GM19438 (cell line): ENCODE measurements at regions not wholly inside any gene's neighbourhood (a gene's known extent, or its start where the extent isn't known, plus 50 kb on each side); places are given as distances from the start of the nearest gene placed in this dataset.

Source experiments
- ATAC-seq: cut with Tn5 transposase; IDR thresholded peaks from one replicate; pipeline ENCODE4 v1.9.1; 2021; ENCODE audit warnings: low read depth; ENCODE audit not compliant: unreplicated experiment

DNA sequence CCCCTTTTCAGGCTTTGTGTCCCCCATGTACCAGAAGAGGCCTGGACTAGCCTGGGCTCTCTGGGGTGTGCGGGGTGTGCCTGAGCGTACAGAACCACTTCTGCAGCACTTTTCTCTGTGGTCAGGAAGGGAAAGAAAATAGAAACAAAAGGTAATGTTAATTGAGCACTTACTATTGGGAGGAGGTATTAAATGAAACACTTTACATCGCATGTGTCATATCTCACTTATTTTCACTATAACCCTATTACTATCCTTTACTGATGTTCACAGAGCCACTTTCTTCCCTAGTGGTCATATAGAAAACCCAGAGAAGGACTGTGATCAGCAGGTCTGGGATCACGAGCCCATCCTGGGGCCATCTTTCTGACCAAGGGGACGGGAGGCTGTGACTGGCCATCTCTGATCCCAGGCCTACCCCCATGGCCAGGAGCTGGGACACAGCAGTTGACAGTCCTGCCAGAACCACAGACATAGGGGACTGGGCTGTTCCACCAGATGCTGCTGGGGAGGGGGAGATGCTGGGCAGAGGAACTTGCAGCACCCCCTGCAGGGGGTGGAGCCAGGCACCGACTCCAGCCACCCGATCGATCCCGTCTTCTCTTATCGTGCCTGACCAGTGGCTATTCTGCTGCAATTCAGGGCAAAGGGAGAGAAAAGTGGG, 107.6 kb downstream of the VEGFA start:
- no peak for ATAC-seq

DNA sequence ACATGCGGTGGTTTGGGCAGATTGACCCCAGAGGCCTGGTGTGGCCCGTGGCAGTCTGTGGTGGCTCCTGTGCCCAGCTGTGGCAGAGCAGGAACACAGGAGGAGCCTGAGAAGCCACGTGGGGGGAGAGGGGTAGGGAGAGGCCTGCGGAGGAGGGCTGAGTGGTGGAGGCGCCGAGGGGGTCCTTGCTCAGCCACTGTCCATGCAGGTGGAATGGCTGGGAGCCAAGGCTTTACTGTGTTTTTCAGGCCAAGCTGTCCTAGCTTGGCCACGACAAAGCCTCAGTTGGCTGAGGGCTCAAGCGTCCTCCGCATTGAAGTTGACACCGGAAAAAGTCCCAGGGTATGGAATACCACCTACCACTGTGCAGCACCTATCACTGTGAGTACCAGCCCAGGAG, 107.0 kb downstream of the VEGFA start:
- ATAC-seq, result no peak

DNA sequence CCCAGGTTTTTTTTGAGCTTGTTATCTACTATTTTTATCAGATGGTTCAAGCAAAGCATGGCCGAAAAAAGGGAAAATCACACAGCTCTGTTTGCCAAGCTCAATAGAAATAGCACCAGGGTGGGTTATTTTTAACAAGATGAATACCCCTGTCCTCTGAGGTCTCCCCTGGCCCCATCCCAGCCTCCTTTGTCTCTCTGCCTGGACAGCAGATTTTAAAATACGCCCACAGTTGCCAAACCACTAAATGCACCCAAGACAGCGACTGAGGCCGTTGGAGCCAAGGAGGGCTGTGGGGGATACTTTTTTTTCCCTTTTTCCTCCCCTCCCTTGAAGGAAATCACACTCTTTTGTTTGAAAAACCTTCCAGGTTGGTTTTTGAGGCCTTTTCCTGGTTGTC, 106.6 kb downstream of the VEGFA start:
- ATAC-seq, result no peak

DNA sequence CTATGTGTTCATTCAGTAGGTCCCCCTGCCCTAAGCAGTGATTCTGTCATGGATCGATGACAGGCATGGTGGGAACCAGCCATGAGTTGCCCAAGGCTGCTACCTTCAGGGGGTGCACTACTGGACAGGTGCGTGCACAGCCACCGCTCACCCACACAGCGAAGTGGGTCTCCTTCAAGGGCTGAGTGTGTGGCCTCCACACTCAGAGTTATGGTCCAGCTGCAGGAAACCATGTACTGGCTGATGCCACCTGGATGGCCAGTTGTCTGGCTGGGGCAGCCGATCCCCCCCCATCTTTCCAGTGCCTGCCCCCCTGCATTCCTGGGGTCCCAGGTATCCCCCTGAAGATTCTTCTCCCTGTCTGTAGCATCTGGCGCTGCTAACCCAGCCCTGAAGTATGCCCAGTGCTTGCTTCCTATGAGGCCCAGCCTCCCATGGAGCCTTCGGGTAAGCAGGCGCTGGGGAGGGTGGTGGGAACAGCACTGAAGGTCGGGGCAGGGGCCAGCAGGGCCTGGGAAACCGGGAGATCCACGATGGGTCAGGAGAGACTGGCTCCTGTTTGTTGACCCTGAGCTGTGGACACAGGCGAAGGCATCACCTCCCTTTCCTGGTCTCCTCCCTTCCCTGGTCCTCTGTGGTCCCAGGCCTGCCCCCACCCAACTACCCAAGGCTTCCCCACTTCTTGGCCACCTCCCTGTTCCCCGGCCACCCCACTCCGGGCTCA, 106.0 kb downstream of the VEGFA start:
- ATAC-seq, result no peak

DNA sequence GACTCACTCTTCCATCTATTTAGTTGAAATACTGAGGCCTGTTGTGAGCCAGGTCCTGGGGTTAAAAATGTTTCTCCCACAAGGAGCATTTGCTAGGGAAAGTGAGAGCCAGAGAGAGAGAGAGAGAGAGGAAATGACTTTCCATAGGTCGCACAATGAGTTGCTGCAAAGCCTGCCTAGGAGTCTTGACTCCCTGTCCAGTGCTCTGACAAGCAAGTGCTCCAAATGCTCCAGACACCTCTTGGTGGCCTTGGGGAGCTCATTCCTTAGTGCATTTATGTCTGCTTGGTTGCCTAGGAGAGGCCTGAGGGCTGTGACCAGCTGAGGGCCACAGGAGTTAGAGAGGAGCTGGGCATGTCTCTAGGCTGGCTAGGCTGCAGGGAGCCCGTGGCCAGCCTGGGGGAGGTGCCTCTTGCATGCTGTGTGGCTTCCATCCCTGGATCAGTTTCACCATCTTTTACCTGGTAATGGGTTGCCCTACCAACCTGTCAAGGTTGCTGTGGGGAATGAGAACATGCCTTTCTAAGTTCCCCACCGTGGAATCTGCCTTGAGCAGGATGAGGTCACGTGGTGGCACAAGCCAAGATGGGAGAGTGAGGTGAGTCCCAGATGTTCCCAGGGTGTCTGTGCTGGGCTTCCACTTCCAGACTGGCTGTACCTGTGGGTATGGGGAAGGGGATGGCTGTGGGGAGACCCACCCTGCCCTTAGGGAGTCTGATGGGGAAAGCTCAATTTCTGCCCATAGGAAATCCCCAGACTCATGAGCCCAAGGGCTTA, 105.0 kb downstream of the VEGFA start:
- no peak for ATAC-seq

DNA sequence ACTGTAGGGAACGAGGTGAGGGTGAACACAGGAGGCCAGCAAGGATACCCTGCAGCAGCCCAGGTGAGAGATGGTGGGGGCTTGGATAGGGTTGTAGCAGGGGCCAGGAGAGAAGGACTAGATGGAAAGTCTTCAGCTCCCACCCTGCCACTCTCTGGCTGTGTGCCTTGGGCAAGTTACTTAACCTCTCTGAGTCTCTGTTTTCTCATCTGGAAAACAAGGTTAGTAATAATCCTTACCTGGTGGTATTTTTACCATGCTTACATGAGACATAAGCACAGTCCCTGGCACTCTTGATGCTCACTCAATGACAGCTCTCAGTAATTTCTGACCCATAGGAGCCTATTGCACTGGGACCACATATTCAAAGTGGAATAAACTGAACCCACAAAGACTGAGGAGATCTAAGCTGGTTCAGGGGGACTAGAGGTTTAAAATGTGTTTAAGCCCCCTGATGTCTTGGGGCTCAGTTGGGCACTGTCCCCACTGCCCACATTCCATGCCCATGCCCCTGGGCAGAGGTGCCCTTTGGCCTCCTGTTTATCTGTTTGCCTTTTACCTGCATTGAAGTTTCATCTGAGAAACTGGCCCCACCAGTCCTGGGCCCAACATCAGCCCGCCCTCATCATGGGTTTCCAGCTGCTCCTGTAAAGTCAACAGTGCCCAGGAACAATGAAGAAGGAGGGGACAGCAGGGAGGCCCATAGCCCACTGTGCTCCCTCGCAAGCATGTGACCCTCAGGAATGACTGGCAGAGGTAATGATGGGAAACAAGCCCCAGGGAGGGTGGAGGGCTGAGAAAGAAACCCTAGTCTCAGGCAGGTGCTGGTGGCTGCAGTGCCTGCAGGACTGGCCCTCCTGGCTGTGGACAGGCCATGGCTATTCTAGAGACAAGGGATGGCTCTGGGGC, 104.0 kb downstream of the VEGFA start:
- no peak for ATAC-seq

DNA sequence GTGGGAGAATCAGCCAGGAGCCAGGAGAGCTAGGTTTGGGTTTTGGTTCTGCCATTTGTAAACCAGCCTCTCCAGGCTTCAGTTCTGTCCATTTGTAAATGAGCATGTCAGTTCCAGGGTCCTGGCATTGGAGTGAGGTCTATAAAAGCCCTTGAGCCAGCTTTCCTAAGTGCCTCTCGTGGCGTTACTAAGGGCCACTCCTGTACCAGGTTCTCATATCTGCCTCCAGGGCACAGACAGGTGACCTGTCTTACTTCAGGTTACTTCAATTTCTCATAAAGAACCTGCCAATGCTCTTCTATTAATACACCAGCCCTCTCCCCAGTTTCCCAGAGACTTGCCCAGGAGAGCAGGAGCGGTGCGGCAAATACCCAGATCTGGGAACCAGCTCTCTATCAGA, 101.9 kb downstream of the VEGFA start:
- no peak for ATAC-seq

DNA sequence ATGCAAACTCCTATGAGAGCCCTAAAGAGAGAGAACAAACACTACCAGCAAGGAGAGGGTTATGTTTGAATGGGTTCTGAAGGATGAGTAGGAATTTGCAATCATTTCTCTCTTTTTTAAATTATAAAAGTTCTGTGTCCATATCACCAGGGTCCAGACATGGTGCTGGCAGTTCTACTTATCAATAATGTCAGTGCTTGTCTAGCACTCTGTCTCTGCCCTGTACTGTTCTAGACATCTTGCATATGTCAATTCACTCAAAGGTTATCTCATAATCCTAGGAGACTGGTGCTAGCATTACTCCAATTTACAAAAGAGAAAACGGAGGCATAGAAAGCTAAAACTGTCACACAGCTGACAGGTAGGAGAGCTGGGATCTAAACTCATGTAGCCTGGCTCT, 101.3 kb downstream of the VEGFA start:
- ATAC-seq, result no peak

DNA sequence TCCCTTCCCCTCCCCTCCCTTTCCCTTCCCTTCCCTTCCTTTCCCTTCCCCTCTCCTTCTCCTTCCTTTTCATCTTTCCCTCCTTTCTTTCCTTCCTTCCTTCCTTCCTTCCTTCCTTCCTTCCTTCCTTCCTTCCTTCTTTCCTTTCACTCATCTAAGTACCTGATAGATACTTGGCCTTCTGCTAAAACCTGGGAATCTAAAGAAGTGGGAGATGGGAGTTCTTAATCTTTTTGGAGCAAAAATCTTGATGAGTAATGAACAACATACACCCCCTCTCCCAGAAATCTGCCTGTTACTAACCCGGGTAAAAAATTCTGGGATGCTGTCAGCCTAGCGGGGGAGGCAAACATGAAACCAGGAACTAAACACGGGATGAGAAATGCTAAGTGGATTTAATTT, 100.7 kb downstream of the VEGFA start:
- ATAC-seq, result no peak

DNA sequence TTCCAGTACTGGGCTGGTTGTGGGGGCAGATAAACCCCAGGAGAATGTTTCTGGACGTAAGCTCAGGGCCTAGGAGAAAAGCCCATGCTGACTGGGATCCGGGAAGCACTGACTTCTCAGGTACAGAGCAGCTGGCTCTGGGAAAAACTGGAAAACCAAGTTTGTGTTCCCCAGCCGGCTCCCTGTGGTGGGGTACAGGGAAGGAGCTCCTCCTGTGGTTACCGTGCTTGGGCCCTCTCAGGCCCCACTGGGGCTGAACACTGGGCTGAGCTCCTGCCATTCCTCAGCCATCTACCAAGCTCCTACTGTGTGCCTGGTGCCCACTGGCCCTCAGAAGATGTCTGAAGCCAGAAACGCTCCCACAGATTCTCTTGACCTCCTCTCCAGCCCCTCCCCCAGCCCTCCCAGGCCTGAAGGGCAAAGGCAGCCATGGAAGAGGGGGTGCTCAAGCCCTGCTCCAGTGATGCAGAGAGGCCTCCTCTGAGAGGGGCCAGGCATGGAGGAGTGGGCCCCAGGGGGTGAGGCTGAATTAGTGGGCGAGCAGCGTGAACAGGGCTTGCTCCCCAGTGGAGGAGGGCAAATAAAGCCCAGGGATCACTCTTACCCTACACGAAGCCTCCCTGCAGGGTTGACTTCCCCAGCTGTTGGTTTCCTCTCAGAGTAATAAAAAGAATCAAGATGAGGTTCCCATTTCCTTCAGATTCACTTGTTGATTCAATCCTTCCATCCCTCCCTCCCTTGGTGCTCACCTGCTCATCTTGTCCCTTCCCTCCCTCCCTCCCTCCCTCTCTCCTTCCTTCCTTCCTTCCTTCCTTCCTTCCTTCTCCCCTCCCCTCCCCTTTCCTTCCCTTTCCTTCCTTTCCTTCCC, 100.0 kb downstream of the VEGFA start:
- no peak for ATAC-seq

DNA sequence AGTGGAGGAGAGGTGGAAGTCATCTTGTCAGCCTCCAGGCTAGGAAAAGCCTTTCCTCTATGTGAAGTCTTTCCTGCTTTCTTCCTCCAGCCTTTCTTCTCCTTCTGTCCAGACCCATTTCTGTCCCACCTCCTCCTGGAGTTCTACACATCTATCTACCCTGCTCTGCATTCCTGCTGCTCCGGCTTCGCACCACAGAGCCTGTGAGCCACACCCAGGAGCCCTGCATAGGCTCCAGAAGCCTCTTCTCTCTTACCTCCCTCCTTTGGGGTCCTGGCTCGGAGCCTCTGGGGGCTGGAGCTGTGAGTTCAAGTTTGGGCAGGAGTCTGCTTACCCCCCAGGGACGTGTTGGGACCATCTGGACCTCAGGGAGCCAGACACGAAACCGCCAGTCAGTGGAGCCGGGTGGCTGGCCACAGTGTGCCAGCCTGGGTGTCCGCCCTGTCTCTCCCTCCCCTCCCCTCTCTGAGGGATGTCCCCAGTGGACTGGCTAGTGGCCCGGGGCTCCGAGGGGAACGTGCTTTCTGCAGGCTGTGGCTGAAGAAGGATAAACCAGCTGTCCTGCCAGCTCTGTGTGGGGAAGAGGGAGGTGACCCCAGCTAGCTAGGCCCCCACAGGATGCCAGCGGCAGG, 99.2 kb downstream of the VEGFA start:
- no peak for ATAC-seq

DNA sequence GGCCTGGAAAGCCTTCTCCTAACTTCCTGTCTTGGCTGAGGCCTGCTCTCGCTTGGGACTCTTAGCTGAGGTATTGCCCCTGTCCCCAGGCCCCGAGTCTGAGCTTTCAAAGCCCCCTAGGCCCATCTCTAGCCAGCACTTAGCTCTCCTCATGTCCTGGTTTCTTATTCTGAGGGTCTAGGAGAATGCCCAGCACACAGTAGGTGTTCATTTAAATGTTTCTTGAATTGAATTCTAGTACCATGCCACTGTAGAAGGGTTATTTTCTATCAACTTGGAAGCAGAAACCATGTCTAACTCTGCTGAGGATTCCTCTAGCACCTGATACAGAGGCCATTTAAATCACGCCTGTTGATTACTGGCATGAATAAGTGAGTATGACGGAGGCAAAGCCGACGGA, 98.5 kb downstream of the VEGFA start:
- ATAC-seq, result no peak

DNA sequence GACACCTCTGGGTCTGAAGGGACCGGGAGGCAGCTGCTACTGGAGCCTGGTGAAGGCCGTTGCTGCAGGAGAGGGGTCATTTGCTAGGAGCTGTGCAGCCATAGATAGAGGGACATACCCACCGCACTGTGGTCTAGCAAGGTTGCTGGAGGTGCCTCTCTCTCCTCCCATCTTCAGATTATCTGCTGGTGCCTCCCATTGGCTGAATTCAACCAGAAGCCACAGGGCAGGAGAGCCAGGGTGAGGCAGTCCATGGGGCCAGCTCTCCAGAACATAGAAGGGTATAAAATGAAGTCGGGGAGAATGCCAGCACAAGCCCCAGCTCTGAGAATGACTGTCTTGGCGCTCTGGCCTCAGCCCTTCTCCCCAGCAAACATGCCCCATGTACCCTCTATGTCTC, 98.0 kb downstream of the VEGFA start:
- ATAC-seq, result no peak

DNA sequence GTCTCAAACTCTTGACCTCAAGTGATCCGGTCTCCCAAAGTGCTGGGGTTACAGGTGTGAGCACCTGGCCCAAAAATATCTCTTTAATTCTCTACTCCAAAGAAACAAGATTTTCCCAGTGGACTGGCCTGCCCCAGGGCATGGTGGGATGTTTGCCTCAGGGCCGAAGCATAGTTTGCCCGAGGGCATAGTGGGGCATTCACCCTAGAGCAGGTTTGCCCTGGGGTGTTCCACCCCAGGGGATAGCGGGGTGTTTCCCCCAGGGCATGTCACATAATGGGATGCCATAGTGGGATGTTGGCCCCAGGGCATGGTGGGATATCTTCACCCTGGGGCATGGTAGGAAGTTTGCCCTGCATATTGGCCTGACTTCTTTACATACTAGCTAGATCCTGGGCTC, 97.2 kb downstream of the VEGFA start:
- no peak for ATAC-seq

DNA sequence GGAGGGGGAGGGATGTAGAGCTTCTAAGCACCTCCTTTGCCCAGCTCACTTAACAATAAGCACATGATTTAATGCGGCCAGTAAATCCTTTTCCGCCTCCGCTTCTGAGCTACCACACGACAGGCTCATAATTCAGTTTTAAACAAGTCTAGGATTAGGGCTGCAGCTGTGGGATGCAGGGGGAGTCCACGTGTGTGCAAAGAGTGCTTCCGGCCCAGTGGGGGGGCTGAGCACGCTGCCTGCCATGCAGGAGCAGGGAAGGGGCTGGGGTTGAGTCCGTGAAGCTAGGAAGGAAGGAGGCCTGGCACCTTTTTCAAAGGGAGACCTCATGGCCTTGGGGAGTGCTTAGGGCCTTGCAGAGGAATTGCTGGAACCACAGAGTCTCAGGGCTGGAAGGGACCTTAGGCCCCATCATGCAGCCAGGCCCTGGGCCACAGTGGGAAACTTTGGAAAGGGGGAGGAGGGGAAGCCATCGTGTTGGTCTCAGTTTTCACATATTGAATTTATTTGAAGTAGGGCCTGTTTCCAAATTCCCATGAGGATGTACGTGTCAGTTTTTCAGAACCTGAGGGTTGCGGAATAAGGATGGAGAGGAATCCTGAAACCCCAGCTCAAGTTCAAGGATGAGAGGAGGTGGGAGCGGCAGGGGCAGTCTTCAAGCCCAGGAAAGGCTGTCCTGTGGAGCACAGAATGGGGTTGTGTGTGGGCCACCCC, 96.1 kb downstream of the VEGFA start:
- no peak for ATAC-seq

DNA sequence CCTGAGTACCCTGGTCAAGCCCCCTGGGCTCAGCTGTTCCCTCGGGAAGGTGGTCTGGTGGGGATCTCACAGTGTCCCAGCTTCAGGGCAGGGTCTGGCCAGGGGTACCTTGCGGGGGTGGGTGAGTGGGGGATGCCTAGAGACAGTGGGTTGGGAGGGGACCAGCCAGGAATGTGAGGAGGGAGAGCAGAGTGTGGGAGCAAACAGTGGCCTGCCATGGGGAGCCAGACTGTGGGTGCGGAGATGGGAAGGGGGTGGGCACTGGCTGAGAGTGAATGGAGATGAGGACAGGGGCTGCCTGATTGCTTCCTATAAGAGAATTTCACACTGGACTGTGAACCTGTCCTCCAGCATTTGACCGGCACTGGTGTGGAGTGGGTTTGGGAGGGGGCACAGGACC, 95.1 kb downstream of the VEGFA start:
- ATAC-seq, result no peak

DNA sequence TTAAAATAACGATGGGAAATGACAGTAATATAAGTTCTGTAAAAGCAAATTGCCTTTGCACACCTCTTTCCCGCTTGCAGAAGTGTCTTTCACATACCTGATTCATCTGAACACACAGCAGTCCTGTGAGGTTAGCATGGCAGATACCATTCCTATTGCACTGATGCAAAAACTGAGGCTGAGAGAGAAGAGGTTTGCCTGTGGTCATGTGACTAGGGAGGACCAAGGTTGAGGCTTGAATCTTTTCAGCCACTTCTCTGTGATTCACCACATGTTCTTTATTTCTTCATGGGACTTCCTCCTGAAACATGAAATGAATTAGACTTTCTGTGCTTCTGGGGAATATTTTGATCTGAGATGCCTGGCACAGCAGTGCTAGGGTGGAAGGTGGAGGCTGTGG, 92.9 kb downstream of the VEGFA start:
- ATAC-seq, result no peak

DNA sequence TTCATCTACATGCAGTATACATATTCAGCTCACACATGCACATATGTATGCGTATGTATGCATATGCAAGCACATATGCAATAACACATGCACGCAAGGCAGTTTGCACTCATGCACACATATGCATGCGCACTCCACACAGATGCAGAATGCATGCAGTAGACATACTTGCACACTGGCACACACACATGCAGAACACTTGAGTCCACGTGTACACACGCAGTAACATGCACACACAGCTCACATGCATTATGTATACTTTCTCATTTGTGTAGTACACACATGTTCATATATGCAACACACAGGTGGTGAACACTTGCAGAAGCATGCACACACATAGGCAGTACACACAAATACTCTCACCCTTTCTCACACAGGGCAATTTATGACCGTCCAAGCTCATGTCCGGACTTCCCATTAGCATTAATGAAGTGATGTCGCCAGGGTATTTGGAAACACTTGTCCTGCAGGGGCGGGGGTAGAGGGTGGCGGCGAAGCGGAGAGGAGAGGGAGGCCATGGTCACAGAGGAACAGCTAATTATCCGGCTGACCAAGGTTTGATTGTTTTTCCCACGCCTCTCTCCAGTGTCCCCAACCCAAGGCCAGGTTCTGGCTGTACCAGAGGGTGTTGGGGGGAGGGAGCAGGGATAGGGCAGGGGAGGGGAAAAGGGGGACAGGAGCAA, 91.3 kb downstream of the VEGFA start:
- no peak for ATAC-seq
